AG10803 (cell line): ENCODE measurements at regions not wholly inside any gene's neighbourhood (a gene's known extent, or its start where the extent isn't known, plus 50 kb on each side); places are given as distances from the start of the nearest gene placed in this dataset.

ENCODE experiments used
- DNase-seq: peaks from one replicate; pipeline ENCODE4 v3.0.0; 2010; ENCODE audit warnings: low read depth
- H3K4me3 ChIP-seq: 2 replicates; pipeline ENCODE4 v1.5.1; 2011; ENCODE audit warnings: mild to moderate bottlenecking, low read length, control low read depth
- TF ChIP-seq, protein P1 (sequence below): conservative IDR thresholded peaks from 2 replicates; pipeline ENCODE4 v1.5.1; 2011; ENCODE audit warnings: mild to moderate bottlenecking, low read length, control low read depth, inconsistent platforms

DNA sequence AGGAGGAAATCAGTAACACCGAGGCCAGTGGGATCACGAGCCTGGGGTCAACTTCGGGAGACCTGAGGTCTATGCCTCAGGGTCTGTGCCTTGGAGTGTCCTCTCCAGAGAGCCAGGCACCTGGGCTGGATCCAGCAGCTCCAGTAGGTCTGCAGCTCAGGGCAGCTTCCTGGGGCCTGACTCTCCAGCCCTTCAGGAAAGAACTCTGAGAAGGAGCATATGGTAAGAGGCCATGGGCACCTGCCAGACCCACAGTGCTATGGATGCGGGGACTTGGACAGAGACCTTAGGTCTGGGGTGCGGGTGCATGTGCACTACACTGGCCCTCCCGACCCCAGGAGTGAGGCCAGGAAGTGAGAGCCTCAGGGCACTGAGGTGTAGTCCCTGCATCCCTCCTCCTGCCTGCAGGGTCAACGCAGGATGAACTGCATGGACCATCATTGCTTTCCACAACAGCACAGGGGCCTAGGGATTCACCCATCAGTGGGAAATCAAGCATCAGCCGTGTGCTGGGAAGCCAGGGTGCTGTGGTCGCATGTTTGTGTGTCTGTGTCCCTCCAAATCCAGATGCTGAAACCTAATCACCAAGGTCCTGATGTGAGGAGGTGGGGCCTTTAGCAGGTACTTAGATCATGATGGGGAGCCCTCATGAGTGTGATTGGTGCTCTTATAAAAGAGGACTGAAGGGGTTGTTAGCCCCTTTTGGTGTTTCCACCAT is 210.9 kb upstream of the CST7 start:
- no peak overlapping the region for H3K4me3 ChIP-seq
- no peak for DNase-seq
- TF ChIP-seq, protein P1, sequence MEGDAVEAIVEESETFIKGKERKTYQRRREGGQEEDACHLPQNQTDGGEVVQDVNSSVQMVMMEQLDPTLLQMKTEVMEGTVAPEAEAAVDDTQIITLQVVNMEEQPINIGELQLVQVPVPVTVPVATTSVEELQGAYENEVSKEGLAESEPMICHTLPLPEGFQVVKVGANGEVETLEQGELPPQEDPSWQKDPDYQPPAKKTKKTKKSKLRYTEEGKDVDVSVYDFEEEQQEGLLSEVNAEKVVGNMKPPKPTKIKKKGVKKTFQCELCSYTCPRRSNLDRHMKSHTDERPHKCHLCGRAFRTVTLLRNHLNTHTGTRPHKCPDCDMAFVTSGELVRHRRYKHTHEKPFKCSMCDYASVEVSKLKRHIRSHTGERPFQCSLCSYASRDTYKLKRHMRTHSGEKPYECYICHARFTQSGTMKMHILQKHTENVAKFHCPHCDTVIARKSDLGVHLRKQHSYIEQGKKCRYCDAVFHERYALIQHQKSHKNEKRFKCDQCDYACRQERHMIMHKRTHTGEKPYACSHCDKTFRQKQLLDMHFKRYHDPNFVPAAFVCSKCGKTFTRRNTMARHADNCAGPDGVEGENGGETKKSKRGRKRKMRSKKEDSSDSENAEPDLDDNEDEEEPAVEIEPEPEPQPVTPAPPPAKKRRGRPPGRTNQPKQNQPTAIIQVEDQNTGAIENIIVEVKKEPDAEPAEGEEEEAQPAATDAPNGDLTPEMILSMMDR, result no peak

DNA sequence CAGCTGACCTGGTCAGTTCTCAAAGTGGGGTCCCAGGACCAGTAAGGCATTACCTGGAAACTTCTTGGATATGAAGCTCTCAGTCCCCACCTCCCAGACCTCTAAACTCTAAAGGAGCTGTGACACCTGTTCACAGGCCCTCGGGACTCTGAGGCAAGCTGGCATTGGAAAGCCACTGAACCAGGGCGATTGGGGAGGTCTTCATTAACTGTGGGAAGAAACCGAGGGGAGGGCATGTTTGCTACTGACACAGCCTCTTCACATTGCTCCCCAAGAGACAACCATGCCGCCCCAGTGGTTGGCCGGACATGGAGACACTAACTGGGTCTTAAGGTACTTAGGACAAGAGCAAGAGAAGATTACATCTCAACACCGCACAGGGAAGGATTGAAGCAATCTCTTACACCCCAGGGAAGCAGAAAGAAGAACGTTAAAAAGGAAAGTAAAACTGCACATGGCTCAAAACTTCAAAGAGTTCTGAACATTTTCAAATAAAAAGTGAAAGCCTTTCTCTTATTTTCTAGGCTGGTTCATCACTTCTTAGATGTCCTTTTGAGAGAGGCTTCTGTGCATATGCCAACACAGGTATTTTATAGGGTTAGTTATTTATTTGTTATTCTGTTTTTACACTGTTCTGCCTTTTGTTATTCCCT is 210.0 kb upstream of the CST7 start:
- TF ChIP-seq, protein P1, result no peak
- no peak overlapping the region for H3K4me3 ChIP-seq
- DNase-seq, result no peak

DNA sequence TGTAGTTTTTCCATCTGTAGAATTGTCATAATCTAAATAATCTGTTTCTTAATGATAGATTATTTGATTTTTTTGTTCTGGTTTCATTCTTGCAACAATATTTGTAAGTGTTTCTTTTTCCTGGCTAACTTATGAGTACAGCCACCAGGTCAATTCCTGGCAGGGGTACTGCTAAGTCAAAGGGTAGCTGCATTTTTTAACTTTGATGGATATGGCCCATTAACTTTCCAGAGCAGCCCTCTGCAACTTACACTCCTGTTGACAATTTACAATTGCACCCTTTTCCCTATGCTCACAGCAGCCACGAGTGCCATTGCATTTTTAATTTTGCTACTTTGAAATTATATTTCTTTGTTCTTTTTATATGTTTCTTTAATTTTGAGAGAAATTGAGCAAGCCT is 209.3 kb upstream of the CST7 start:
- no peak for DNase-seq
- H3K4me3 ChIP-seq, result no peak overlapping the region
- TF ChIP-seq, protein P1, result no peak

DNA sequence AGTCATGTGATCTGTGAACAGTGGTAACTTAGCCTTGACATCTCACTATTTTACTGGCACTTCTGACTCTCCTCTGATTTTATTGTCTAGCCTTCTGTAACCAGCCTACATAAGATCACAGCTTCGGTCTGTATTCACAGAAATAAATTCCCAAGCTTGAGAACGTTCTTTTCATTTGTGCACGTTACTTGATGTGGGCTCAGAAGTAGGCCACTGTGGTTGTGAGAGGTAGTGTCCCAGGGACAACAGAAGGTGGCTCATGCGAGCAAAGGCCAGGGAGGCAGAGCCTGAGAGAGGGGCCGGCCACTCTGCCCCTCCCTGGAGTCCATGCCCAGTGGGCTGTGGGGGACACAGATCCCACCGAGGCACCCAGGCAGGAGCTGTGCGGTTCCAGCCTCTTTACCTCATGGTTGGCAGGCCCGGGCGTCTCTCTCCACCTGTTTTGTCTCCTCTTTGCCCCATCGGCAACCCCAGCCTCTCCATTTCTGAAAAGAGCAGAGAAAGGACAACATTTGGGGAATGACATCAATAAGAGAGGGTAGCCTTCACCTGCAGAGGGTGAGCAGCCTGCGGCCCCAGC is 207.5 kb upstream of the CST7 start:
- no peak overlapping the region for H3K4me3 ChIP-seq
- DNase-seq, result no peak
- TF ChIP-seq, protein P1, result no peak

DNA sequence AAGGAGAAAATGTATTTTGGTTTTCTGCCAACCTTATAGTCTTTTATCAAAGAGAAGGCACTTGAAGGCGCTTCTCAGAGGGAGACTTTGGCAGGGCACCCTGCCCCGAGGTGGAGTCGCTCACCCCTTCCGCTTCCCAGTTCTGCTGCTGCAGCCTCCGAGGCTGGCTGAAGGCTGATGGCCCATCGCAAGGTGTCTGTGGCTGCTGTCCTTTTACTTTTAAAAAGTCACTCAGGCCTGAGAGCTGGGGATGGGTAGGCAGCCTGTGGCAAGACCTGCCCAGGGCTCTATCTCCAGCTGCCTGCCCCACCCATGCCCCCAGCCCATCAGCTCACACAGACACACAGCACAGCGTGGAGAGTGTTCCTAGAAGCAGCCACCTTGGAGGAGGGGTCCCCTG is 206.6 kb upstream of the CST7 start:
- no peak for DNase-seq
- TF ChIP-seq, protein P1, result no peak
- no peak overlapping the region for H3K4me3 ChIP-seq

DNA sequence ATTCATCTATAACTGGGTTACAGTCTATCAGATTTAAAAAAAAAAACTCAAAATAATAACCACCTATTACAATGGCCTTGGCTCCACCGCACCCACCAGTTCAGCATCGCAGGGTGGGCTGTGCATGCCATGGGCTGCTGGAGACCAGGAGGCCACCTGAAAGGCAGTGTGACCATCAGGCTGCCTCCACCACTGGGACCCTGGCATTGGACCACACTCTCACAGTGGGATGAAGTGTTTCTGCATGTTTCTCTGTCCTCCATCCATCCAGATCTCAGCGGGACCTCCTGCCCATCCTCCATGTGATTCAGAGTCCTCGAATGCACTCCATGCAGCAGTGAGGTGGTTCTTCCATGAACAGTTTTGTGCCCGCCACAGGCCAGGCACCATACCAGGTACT is 206.1 kb upstream of the CST7 start:
- TF ChIP-seq, protein P1, result no peak
- no peak overlapping the region for H3K4me3 ChIP-seq
- no peak for DNase-seq

DNA sequence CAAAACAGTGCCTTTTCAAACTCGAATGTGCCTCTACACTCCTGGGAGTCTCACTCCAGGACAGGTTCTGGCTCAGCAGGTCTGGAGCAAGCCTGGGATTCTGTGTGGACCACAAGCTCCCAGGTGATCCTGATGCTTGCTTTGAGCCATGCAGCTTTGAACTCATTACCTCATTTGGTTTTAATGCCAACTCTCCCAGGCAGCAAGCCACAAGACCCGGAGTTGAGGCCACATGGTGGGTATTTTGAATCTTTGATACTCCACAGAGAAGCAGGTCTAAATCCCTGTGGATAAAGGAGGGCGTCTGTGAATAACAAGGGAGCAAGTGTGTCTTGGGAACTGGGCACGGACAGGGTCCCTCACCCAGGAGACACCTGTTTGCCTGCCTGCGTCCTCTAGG is 205.4 kb upstream of the CST7 start:
- no peak overlapping the region for H3K4me3 ChIP-seq
- TF ChIP-seq, protein P1, result no peak
- DNase-seq, result no peak
